ENCODE measurements at regions not wholly inside any gene's neighbourhood (a gene's known extent, or its start where the extent isn't known, plus 50 kb on each side); places are given as distances from the start of the nearest gene placed in this dataset.

GRCh38 chr2:163456953-163457743 lies 278.7 kb downstream of the FIGN start:
- no peak for DNase-seq

- DNase-seq, result no peak
These were observed 280.0 kb downstream of the FIGN start for GRCh38 chr2:163455815-163456214.

- DNase-seq, result no peak
These were observed 281.9 kb downstream of the FIGN start for GRCh38 chr2:163453920-163454319.

GRCh38 chr2:163441603-163442002 lies 294.2 kb downstream of the FIGN start:
- no peak for DNase-seq

GRCh38 chr2:163436963-163437362 lies 298.8 kb downstream of the FIGN start:
- DNase-seq, result no peak

- DNase-seq, result no peak
These were observed 307.6 kb downstream of the FIGN start for GRCh38 chr2:163428187-163428586.

- DNase-seq, result no peak
These were observed 315.2 kb downstream of the FIGN start for GRCh38 chr2:163420604-163421003.

GRCh38 chr2:163419000-163419830 lies 316.6 kb downstream of the FIGN start:
- DNase-seq, result no peak

GRCh38 chr2:163417596-163418337 lies 318.0 kb downstream of the FIGN start:
- DNase-seq, result no peak

GRCh38 chr2:163414121-163414520 lies 321.7 kb downstream of the FIGN start:
- DNase-seq, result no peak

- DNase-seq, result no peak
These were observed 328.5 kb downstream of the FIGN start for GRCh38 chr2:163407296-163407695.

- no peak for DNase-seq
These were observed 330.5 kb downstream of the FIGN start for GRCh38 chr2:163405298-163405697.

GRCh38 chr2:163401481-163401880 lies 334.3 kb downstream of the FIGN start:
- no peak for DNase-seq

GRCh38 chr2:163397451-163397850 lies 338.4 kb downstream of the FIGN start:
- DNase-seq, result no peak

- no peak for DNase-seq
These were observed 340.2 kb downstream of the FIGN start for GRCh38 chr2:163395602-163396001.

GRCh38 chr2:163389838-163390237 lies 346.0 kb downstream of the FIGN start:
- DNase-seq, result no peak

- DNase-seq, result no peak
These were observed 360.3 kb downstream of the FIGN start for GRCh38 chr2:163375472-163375871.

GRCh38 chr2:163375070-163375469 lies 360.7 kb downstream of the FIGN start:
- DNase-seq, result no peak

GRCh38 chr2:163374282-163374681 lies 361.5 kb downstream of the FIGN start:
- DNase-seq, result no peak

GRCh38 chr2:163373496-163373895 lies 362.3 kb downstream of the FIGN start:
- DNase-seq, result no peak

- no peak for DNase-seq
These were observed 365.5 kb downstream of the FIGN start for GRCh38 chr2:163370169-163370886.

GRCh38 chr2:163369111-163369510 lies 366.7 kb downstream of the FIGN start:
- DNase-seq, result no peak

- DNase-seq, result no peak
These were observed 367.2 kb downstream of the FIGN start for GRCh38 chr2:163368655-163369054.

All from GOT3 (cell line).